ENCODE measurements at regions not wholly inside any gene's neighbourhood (a gene's known extent, or its start where the extent isn't known, plus 50 kb on each side); places are given as distances from the start of the nearest gene placed in this dataset.

- TF ChIP-seq ARNTL (CRISPR knock-in tag; IDR thresholded peaks at IDR 0.05; ENCODE audit: borderline replicate concordance, low read depth), result no peak
- no peak for TF ChIP-seq ZNF8 (CRISPR knock-in tag; IDR thresholded peaks at IDR 0.05)
- no peak for TF ChIP-seq TCF4 (CRISPR knock-in tag; IDR thresholded peaks at IDR 0.05; ENCODE audit: borderline replicate concordance)
- TF ChIP-seq GLIS3 (CRISPR knock-in tag; IDR thresholded peaks at IDR 0.05), result no peak
- TF ChIP-seq POU6F1 (CRISPR knock-in tag; IDR thresholded peaks at IDR 0.05; ENCODE audit: borderline replicate concordance, low read depth), result no peak
- TF ChIP-seq ZNF565 (CRISPR knock-in tag; conservative IDR thresholded peaks at IDR 0.05; ENCODE audit: low read depth), result no peak
- no peak for TF ChIP-seq PATZ1 (CRISPR knock-in tag; IDR thresholded peaks at IDR 0.05; ENCODE audit: borderline replicate concordance)
- TF ChIP-seq PPARA (CRISPR knock-in tag; IDR thresholded peaks at IDR 0.05; ENCODE audit: borderline replicate concordance), result no peak
- no peak for TF ChIP-seq CSRNP3 (CRISPR knock-in tag; IDR thresholded peaks at IDR 0.05)
- ATAC-seq, result no peak
Observed at GRCh38 chr7:109331423-109331822, 761.7 kb downstream of the DNAJB9 start.

- TF ChIP-seq ZFP30 (CRISPR knock-in tag; IDR thresholded peaks at IDR 0.05) (no peak), GLIS3 (CRISPR knock-in tag; IDR thresholded peaks at IDR 0.05) (no peak), CSRNP3 (CRISPR knock-in tag; IDR thresholded peaks at IDR 0.05) (no peak), ZNF565 (CRISPR knock-in tag; conservative IDR thresholded peaks at IDR 0.05; ENCODE audit: low read depth) (no peak), RARB (CRISPR knock-in tag; IDR thresholded peaks at IDR 0.05) (no peak), TCF4 (CRISPR knock-in tag; IDR thresholded peaks at IDR 0.05; ENCODE audit: borderline replicate concordance) (no peak), OSR1 (CRISPR knock-in tag; IDR thresholded peaks at IDR 0.05) (no peak), ZNF8 (CRISPR knock-in tag; IDR thresholded peaks at IDR 0.05) (no peak), TSHZ2 (CRISPR knock-in tag; IDR thresholded peaks at IDR 0.05) (no peak), TOX (CRISPR knock-in tag; IDR thresholded peaks at IDR 0.05; ENCODE audit: borderline replicate concordance) (no peak), ESRRG (CRISPR knock-in tag; IDR thresholded peaks at IDR 0.05) (no peak), ZFP3 (CRISPR knock-in tag; IDR thresholded peaks at IDR 0.05) (no peak), CREB5 (CRISPR knock-in tag; IDR thresholded peaks at IDR 0.05; ENCODE audit: low read depth) (no peak), PATZ1 (CRISPR knock-in tag; IDR thresholded peaks at IDR 0.05; ENCODE audit: borderline replicate concordance) (no peak), PPARA (CRISPR knock-in tag; IDR thresholded peaks at IDR 0.05; ENCODE audit: borderline replicate concordance) (no peak), SNAI2 (CRISPR knock-in tag; IDR thresholded peaks at IDR 0.05) (no peak), ZC3H10 (CRISPR knock-in tag; IDR thresholded peaks at IDR 0.05) (no peak), BACH2 (CRISPR knock-in tag; IDR thresholded peaks at IDR 0.05; ENCODE audit: borderline replicate concordance) (no peak)
- ATAC-seq, result no peak
Observed at GRCh38 chr7:109335951-109336350, 766.3 kb downstream of the DNAJB9 start.

All from SK-N-SH treated with all-trans-retinoic acid at 6 μM for 48 hours (cell line).